ENCODE measurements at regions not wholly inside any gene's neighbourhood (a gene's known extent, or its start where the extent isn't known, plus 50 kb on each side); places are given as distances from the start of the nearest gene placed in this dataset.

DNA sequence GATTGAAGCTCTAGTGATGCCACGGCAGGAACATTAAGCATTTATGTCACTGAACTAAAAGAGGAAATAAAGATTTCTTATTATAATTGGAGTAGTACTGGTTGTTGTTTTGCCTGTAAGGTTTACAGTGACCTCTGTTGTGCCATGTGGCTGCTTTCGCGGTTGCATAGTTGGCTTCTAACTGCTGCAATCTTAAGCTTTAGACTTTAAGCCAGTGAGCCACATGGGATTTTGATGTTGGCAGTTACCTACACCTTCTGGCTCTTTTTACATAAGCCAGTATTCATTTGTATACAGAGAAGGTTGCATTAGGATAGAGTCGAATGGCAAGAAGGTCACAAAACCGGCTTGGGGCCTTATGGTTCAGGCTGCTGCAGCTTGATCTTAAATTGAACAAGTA is 1311.6 kb downstream of the RAPGEF2 start:
- TF ChIP-seq, protein P1, sequence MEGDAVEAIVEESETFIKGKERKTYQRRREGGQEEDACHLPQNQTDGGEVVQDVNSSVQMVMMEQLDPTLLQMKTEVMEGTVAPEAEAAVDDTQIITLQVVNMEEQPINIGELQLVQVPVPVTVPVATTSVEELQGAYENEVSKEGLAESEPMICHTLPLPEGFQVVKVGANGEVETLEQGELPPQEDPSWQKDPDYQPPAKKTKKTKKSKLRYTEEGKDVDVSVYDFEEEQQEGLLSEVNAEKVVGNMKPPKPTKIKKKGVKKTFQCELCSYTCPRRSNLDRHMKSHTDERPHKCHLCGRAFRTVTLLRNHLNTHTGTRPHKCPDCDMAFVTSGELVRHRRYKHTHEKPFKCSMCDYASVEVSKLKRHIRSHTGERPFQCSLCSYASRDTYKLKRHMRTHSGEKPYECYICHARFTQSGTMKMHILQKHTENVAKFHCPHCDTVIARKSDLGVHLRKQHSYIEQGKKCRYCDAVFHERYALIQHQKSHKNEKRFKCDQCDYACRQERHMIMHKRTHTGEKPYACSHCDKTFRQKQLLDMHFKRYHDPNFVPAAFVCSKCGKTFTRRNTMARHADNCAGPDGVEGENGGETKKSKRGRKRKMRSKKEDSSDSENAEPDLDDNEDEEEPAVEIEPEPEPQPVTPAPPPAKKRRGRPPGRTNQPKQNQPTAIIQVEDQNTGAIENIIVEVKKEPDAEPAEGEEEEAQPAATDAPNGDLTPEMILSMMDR (IDR thresholded peaks at IDR 0.05 in 2 of 3, conservative IDR thresholded peaks at IDR 0.05 in 1 of 3; ENCODE audit: borderline replicate concordance in 1 of 3, insufficient read depth in 1 of 3, low read depth in 2 of 3, low read length in 2 of 3), result no peak
- TF ChIP-seq, protein P2, sequence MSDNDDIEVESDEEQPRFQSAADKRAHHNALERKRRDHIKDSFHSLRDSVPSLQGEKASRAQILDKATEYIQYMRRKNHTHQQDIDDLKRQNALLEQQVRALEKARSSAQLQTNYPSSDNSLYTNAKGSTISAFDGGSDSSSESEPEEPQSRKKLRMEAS (IDR thresholded peaks at IDR 0.05), result no peak
- TF ChIP-seq EZH2phosphoT487 (IDR thresholded peaks at IDR 0.05; ENCODE audit: borderline replicate concordance) (no peak), POLR2AphosphoS5 (IDR thresholded peaks at IDR 0.05; ENCODE audit: low read depth, low read length) (no peak), RAD21 (IDR thresholded peaks at IDR 0.05; ENCODE audit: low read depth) (no peak), ZNF274 (IDR thresholded peaks at IDR 0.05; ENCODE audit: low read depth, low read length) (no peak), JUND (IDR thresholded peaks at IDR 0.05) (no peak), TCF7L2 (IDR thresholded peaks at IDR 0.05; ENCODE audit: borderline replicate concordance, extremely low read depth, insufficient read depth, insufficient read length) (no peak), CEBPB (IDR thresholded peaks at IDR 0.05; ENCODE audit: low read depth) (no peak), YY1 (IDR thresholded peaks at IDR 0.05; ENCODE audit: extremely low read depth, insufficient replicate concordance, low read depth, low read length) (no peak), POLR2A (IDR thresholded peaks at IDR 0.05; ENCODE audit: borderline replicate concordance, extremely low read depth, insufficient read depth, insufficient read length) (no peak)
- TF ChIP-seq, protein P3, sequence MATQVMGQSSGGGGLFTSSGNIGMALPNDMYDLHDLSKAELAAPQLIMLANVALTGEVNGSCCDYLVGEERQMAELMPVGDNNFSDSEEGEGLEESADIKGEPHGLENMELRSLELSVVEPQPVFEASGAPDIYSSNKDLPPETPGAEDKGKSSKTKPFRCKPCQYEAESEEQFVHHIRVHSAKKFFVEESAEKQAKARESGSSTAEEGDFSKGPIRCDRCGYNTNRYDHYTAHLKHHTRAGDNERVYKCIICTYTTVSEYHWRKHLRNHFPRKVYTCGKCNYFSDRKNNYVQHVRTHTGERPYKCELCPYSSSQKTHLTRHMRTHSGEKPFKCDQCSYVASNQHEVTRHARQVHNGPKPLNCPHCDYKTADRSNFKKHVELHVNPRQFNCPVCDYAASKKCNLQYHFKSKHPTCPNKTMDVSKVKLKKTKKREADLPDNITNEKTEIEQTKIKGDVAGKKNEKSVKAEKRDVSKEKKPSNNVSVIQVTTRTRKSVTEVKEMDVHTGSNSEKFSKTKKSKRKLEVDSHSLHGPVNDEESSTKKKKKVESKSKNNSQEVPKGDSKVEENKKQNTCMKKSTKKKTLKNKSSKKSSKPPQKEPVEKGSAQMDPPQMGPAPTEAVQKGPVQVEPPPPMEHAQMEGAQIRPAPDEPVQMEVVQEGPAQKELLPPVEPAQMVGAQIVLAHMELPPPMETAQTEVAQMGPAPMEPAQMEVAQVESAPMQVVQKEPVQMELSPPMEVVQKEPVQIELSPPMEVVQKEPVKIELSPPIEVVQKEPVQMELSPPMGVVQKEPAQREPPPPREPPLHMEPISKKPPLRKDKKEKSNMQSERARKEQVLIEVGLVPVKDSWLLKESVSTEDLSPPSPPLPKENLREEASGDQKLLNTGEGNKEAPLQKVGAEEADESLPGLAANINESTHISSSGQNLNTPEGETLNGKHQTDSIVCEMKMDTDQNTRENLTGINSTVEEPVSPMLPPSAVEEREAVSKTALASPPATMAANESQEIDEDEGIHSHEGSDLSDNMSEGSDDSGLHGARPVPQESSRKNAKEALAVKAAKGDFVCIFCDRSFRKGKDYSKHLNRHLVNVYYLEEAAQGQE (IDR thresholded peaks at IDR 0.05; ENCODE audit: low read depth), result no peak

All from HCT116 (cell line).